ENCODE measurements at regions not wholly inside any gene's neighbourhood (a gene's known extent, or its start where the extent isn't known, plus 50 kb on each side); places are given as distances from the start of the nearest gene placed in this dataset.

DNA sequence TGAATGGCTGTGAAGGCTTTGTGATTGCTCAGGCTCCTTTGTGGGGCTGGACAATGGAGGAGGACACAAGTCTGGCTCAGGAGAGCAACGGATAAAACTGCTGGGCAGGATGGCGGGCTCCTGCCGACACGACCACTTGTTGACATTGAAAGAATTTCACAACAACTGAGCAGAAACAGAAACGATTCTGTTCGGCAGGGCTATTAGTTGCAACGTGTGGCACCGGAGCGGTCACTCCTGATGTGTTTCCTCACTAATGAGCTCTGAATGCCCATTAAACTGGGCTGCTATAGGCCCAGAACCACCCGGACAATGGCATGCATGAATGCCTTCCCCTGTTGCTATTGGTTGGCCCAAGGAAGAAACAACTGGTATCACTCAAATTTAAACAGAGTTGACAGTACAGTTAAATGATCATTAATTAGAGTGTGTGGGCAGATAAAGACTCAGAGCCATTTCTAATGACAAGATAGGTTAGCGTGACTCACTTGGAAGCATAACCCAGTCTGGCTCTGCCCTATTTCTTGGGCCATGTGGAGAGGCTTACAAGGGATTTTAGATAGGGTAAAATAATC, 142.9 kb downstream of the ASCL1 start:
- TF ChIP-seq, protein P1, sequence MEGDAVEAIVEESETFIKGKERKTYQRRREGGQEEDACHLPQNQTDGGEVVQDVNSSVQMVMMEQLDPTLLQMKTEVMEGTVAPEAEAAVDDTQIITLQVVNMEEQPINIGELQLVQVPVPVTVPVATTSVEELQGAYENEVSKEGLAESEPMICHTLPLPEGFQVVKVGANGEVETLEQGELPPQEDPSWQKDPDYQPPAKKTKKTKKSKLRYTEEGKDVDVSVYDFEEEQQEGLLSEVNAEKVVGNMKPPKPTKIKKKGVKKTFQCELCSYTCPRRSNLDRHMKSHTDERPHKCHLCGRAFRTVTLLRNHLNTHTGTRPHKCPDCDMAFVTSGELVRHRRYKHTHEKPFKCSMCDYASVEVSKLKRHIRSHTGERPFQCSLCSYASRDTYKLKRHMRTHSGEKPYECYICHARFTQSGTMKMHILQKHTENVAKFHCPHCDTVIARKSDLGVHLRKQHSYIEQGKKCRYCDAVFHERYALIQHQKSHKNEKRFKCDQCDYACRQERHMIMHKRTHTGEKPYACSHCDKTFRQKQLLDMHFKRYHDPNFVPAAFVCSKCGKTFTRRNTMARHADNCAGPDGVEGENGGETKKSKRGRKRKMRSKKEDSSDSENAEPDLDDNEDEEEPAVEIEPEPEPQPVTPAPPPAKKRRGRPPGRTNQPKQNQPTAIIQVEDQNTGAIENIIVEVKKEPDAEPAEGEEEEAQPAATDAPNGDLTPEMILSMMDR (IDR thresholded peaks at IDR 0.05; ENCODE audit: borderline replicate concordance, extremely low read depth, insufficient read depth) = no peak
- FAIRE-seq (no peak), DNase-seq (no peak)
- H3K9ac ChIP-seq (ENCODE audit: low read length in 3 of 3) = no peak overlapping the region
- H3K9me3 ChIP-seq (ENCODE audit: control insufficient read depth in 2 of 3, insufficient read depth in 1 of 3, low read length in 3 of 3) = no peaks in the 10 kb centered on the region
- no peaks in the 10 kb centered on the region for H3K27me3 ChIP-seq (ENCODE audit: control insufficient read depth, insufficient read depth, low read length)
- no peaks in the 10 kb centered on the region for H3K4me1 ChIP-seq (ENCODE audit: control insufficient read depth in 2 of 3, insufficient read depth in 2 of 3, low read depth in 1 of 3, low read length in 3 of 3)
- intact Hi-C loops (cut with DNase I) = no loop called here
- H3K27ac ChIP-seq (ENCODE audit: low read depth in 2 of 2, low read length in 2 of 2) = no peak overlapping the region
- H3K36me3 ChIP-seq (ENCODE audit: control insufficient read depth in 2 of 3, insufficient read depth in 3 of 3, low read length in 3 of 3) = no peaks in the 10 kb centered on the region
- no peak overlapping the region for H3K4me3 ChIP-seq (ENCODE audit: low read length in 3 of 3)

DNA sequence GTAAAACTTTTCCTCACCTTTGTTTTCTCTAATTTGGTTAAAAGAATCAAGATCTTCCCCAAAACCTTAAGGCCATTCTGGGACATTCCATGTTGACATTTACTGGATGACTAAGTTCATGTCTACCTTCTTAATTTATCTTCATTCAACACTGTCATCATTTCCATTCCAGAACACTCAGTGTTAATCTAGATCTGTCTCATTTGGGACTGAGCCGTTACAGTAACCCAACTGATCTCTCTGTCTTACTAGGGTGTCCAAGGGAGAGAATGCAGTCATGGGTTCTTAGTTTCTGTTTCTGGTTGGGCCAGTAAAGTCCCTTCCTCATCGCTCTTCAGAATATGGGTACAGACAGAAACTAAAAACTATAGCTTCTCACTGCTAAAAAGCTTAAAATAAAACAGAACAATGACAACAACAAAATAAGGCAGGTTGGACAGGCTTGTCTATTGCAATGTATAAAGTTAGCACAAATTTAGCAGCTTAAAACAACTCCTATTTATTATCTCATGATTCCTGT, 144.8 kb downstream of the ASCL1 start:
- Histone ChIP-seq H3K27me3 (ENCODE audit: control insufficient read depth, insufficient read depth, low read length) (no peaks in the 10 kb centered on the region), H3K9me3 (ENCODE audit: control insufficient read depth in 2 of 3, insufficient read depth in 1 of 3, low read length in 3 of 3) (no peaks in the 10 kb centered on the region), H3K9ac (ENCODE audit: low read length in 3 of 3) (no peak overlapping the region), H3K27ac (ENCODE audit: low read depth in 2 of 2, low read length in 2 of 2) (no peak overlapping the region), H3K4me3 (ENCODE audit: low read length in 3 of 3) (no peak overlapping the region), H3K36me3 (ENCODE audit: control insufficient read depth in 2 of 3, insufficient read depth in 3 of 3, low read length in 3 of 3) (no peaks in the 10 kb centered on the region), H3K4me1 (ENCODE audit: control insufficient read depth in 2 of 3, insufficient read depth in 2 of 3, low read depth in 1 of 3, low read length in 3 of 3) (no peaks in the 10 kb centered on the region)
- FAIRE-seq = no peak
- intact Hi-C loops (cut with DNase I) = no loop called here
- TF ChIP-seq, protein P1 (IDR thresholded peaks at IDR 0.05; ENCODE audit: borderline replicate concordance, extremely low read depth, insufficient read depth) = no peak
- DNase-seq = no peak

DNA sequence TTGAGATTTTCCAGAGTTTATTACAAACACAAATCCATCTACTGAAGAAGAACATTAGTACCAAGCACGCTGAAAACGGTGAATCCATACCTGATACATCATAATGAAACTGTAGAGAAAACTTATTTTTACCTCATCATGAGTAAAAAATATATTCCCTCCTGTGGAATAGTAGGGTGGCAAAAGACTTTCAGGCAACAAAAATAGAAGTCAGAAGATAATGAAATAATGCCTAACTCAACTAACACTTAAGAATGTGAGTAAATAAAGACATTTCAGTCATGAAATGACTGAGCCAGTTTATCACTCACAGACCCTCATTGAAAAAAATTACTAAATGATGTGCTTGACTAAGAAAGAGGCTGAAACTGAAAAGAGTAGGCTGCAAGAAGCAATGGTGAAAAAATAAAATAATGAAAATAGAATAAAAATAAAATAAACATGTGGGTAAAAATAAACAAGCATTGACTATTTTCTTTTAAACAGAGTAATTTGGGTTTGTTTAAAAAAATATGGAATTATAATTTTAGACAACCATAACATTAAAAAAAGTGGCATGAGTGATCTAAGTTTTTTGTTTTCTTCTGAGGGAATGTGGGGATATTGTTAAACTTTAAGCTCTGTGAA, 148.6 kb downstream of the ASCL1 start:
- H3K4me3 ChIP-seq (ENCODE audit: low read length in 3 of 3) = no peak overlapping the region
- no peak overlapping the region for H3K9ac ChIP-seq (ENCODE audit: low read length in 3 of 3)
- H3K4me1 ChIP-seq (ENCODE audit: control insufficient read depth in 2 of 3, insufficient read depth in 2 of 3, low read depth in 1 of 3, low read length in 3 of 3) = no peaks in the 10 kb centered on the region
- TF ChIP-seq, protein P1 (IDR thresholded peaks at IDR 0.05; ENCODE audit: borderline replicate concordance, extremely low read depth, insufficient read depth) = no peak
- H3K36me3 ChIP-seq (ENCODE audit: control insufficient read depth in 2 of 3, insufficient read depth in 3 of 3, low read length in 3 of 3) = no peaks in the 10 kb centered on the region
- no peak overlapping the region for H3K27ac ChIP-seq (ENCODE audit: low read depth in 2 of 2, low read length in 2 of 2)
- no peaks in the 10 kb centered on the region for H3K27me3 ChIP-seq (ENCODE audit: control insufficient read depth, insufficient read depth, low read length)
- DNase-seq = no peak
- H3K9me3 ChIP-seq (ENCODE audit: control insufficient read depth in 2 of 3, insufficient read depth in 1 of 3, low read length in 3 of 3) = no peaks in the 10 kb centered on the region
- no peak for FAIRE-seq
- intact Hi-C loops (cut with DNase I) = no loop called here
